ENCODE measurements at regions not wholly inside any gene's neighbourhood (a gene's known extent, or its start where the extent isn't known, plus 50 kb on each side); places are given as distances from the start of the nearest gene placed in this dataset.

DNA sequence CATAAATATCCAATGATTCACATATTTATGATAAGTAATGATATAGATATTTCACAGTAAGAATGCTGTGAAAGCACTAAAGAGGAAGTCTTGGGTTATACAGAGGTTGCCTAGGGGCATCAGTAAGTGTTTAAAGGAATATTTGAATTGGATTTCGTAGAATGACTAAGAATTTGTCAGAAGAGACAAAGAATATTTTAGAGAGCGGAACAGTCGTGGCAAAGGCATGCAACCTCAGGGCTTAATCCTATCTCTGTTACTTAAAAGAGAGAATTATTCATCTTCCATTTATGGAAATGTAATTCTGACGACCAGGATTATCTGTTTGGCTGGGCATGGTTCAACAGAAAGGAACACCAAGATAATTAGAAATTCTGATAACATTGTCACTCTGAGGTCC, 171.9 kb upstream of the NR5A2 start:
- no peak for DNase-seq (ENCODE audit: low read depth)

DNA sequence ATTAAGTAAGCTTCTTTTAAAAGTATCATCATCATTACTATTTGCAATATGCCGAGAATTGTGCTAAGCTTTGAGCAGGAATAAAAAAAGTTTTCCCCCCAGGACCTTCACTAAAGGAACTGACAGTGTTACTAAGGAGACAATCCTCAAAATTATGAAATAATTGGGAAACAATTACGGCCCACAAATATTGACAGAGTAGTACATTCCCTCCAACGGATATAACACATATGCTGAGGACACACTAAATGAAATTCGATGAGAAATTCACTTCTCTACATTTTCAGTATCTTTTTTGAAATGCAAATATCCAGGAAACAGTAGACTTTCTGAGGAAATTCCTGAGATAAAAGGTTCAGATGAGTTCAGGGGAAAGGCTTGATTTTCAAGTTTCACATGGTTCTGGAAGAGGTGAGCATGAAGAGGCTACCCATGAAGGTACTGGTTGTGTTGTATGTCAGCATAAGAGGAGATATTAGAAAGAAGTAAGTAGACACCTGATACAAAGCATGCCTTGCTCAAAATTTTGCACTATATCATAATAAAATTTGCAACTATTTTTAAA, 171.2 kb upstream of the NR5A2 start:
- no peak for DNase-seq (ENCODE audit: low read depth)

DNA sequence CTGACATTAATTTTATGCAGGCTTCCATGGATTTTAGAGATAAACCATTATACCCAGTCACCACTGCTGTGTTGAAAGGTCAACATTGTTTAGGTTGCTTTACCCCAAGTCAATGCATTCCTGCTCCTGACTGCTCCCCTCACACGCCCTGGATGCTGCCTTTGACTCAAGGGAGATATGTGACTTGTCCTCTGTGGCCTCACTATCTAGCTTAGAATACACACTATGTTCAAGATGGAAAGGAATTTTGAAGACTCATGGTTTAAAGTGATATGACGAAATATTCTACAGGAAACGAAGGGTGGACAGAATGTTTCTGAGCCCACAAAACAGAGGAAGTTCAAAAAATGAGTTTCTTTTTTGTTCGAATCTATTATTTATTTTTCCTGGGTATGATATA, 170.4 kb upstream of the NR5A2 start:
- DNase-seq (ENCODE audit: low read depth): no peak

DNA sequence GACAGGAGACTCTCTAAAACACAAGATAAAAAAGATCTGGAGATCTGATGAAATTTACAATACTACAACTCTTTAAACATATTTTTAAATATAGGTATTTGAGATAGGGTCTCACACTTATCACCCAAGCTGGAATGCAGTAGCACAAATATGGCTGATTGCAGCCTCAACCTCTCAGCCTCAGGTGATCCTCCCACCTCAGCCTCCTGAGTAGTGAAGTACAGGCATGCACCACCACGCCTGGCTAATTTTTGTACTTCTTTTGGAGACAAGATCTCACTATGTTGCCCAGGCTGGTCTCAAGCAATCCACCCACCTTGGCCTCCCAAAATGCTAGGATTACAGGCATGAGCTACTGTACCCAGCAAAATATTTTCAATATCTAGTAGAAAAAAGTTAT, 170.0 kb upstream of the NR5A2 start:
- no peak for DNase-seq (ENCODE audit: low read depth)

DNA sequence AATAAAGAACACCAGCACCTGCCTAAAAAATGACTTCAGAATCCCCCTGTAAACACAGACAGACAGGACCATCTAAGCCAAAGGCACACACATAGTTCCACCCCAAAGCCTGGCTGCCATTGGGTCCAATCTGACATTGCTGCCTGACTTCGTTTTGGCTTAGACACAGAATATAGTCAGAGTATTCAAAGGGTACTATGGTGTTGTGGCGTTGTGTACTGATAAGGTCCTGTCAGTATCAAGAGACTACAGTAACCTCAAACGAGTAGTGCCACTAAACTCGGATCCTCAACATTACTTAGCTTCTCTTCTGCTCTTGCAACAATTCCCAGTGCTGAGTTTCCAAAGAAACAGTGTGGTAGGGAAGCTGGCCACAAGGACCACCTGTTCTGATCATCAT, 169.3 kb upstream of the NR5A2 start:
- no peak for DNase-seq (ENCODE audit: low read depth)

DNA sequence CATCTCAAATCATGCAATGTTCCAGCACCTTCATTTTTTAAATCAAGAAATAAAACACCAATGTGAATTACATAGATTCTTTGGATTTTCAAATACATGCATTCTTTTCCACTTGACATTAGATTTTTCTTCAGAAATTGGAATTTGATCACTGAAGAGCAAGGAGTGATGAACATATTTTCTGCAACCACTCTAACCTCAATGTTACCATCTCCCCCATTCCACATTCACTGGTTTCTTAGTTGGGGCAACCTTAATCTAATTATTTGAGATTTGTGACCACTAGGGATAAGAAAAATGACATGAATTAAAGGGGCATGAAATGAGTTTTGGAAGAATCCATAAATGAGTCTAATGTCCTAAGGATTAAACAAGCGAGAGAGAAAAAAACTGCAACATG, 168.7 kb upstream of the NR5A2 start:
- no peak for DNase-seq (ENCODE audit: low read depth)

DNA sequence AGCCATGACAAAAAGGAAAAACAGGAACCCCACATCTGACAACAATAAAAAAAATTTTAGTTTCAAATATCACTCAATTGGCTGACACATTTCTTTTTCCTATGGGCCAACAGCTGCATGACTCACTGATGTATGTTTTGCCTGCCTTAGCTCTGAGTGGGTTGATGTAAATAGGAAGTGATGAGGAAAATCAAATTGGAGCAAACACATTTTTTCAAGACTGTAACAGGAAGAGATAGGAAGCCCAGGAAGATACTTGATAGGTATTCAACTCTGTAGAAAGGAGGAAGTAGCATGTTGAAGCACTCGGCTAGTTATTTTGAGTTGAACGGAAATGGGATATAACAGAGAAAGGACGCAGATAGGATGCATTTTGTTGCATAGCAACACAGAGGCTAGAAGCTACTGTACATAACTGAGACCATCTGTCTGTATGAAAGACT, 168.0 kb upstream of the NR5A2 start:
- no peak for DNase-seq (ENCODE audit: low read depth)

DNA sequence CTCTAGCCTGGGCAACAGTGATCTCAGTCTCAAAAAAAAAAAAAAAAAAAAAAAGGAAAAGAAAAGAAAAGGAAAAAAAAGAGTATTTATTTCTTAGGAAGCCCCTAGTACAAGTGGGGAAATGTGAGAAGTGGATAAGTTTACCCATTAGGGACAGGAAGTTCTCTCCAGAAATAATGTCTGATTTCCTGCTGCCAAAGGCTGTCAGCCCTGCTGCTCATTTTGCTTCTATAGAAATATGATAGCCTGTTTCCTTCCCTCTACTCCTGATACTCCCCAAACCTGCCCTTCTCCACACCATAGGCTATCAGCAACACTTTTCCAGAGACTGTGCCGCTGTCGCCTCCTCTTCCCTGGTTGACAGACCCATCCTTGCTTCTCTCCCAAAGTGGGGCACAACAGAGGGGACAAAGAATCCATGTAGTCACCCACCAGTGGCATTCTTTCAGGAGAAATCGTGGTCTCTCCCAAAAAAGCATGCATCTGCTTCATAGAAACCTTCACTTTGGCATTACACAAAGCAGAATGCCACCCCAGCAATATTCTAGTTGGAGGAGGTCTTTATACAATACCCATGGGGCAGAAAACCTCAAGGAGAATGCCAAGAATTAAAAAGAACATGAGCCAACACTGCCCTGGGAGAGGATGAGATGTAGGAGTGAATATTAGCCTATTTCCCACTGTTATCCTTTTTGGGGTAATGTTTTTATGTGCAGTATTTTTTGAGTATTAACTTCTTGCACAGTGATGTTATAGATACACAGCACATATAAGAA, 166.3 kb upstream of the NR5A2 start:
- DNase-seq (ENCODE audit: low read depth): no peak

DNA sequence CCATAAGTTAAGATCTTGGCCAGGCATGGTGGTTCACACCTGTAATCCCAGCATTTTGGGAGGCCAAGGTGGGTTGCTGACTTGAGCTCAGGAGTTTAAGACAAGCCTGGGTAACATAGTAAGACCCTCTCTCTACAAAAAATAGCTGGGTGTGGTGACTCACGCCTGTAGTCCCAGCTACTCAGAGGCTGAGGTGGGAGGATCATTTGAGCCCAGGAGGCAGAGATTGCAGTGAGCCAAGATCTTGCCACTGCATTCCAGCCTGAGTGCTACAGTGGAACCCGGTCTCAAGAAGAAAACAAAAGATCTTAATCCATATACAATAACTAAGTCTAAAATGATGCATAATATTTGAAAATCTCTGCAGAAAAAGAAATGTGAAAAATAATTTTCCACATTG, 165.5 kb upstream of the NR5A2 start:
- no peak for DNase-seq (ENCODE audit: low read depth)

DNA sequence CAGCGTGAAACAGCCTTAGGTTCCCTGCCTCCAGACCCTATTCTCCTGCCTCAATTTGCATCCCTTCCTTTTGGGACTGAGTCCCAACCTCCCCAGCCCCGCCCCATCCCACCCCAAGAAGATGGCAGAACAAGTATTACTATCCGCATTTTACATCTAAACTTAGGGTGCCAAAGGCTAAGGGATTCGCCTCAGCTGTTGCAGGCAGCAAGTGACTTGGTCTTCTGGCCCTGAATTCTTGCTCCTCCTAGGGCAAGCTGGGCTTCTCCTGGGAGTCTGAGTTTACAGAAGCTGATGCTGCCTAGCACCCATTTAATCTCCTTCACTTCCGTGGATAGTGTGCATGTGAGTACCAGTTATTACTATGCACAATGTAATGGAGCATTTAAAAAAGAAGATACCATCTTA, 161.3 kb upstream of the NR5A2 start:
- no peak for DNase-seq (ENCODE audit: low read depth)

DNA sequence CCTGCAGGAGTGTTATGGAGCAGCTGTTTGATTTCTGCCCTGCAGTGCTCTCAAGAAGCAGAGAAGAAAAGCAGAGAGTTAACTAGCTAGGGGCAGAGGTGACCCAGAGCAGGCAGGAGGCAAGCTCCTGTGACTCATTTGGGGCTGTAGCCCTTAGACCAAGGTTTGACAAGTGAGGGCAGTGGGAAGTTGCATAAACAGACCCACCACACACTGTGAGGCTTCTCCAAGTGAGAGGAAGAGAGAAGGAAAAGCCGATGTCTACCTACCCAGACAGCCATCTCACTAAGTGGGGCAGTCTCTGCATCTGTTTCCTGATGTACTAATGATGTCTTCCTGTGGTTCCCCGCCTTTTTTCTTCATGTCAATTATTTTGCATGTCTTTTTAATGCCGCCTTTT, 159.9 kb upstream of the NR5A2 start:
- DNase-seq (ENCODE audit: low read depth): no peak

DNA sequence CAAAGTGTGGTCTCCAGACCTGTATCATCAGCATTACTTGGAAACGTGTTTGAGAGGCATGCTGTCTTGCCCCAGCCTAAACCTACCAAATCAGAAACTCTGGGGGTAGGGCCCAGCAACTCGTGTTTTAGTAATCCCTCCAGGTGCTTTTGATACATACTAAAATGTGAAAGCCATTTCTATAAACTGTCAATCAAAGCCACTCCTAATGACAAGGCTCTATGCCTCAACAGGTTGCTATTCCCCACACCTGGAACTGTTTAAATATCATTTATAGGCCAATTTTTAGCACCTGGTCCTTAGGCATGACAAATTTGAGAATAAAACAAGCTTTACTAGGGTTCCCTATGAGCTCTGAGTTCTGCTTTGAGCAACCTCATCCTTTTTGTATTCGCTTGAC, 158.7 kb upstream of the NR5A2 start:
- no peak for DNase-seq (ENCODE audit: low read depth)

DNA sequence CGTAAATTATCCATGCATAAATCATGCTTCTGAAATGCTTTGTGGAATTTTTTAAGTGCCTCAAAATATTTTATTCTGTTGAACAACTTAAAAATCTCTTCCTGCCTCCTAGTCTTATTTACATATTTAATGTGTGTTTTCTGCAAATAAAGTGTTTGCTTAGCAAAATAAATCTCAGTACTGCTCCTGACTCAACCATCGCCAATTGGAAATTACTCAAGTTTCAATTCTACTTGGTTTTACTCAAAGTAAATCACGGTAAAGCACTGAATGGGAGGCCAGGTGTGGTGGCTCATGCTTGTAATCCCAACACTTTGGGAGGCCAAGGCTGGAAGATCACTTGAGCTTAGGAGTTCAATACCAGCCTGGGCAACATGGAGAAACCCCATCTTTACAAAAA, 152.2 kb upstream of the NR5A2 start:
- DNase-seq (ENCODE audit: low read depth): no peak

DNA sequence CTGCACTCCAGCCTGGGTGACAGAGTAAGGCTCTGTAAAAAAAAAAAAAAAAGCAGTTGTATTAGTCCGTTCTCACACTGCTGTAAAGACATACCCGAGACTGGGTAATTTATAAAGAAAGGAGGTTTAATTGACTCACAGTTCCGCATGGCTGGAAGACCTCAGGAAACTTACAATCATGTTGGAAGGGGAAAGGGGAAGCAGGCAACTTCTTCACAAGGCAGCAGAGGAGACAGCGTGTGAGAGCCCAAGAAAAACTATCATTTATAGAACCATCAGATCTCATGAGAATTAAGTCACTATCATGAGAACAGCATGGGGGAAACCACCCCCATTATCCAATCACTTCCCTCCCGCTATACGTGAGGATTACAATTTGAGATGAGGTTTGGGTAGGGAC, 151.7 kb upstream of the NR5A2 start:
- no peak for DNase-seq (ENCODE audit: low read depth)

DNA sequence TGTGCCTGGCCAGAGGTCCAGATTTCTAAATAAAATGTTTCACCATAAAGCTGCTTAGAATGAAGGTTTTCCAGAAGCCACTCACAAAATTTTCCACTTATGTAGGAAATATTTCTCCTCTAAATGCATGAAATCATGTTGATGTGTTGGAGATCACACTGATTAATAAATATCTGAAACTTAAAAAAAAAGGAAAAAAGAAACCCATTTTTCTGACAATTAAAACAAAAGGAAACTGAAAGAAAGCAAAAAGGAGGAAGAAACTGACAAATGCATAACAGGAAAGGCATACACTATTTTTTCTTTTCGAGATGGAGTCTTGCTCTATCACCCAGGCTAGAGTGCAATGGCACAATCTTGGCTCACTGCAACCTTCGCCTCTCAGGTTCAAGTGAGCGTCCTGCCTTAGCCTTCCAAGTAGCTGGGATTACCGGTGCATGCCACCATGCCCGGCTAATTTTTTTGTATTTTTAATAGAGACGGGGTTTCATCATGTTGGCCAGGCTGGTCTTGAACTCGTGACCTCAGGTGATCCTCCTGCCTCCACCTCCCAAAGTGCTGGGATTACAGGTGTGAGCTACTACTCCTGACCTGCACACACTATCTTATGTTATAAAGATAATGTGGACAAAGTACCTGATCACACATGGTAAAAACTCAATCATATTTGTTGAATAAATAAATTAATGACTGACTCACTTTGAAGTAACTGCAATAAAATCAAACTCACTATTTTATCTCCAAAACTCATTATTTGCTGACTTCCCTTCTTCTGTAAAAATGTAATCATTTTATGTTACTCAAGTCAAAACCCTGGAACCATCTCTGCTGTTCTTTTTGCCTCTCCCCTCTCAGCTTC, 149.8 kb upstream of the NR5A2 start:
- no peak for DNase-seq (ENCODE audit: low read depth)

DNA sequence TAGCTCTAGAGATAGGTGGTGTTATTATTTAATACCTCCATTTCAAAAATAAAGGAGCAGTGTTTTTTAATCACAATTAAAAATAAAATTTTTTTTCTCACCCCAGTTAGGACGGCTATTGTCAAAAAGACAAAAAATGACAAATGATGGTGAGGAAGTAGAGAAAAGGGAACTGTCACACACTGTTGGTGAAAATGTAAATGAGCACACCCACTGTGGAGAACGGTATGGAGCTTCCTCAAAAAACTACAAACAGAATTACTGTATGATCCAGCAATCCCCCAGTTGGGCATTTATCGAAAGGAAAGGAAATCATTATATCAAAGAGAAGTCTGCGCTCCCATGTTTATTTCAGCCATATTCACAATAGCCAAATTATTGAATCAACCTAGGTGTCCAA, 148.7 kb upstream of the NR5A2 start:
- no peak for DNase-seq (ENCODE audit: low read depth)

DNA sequence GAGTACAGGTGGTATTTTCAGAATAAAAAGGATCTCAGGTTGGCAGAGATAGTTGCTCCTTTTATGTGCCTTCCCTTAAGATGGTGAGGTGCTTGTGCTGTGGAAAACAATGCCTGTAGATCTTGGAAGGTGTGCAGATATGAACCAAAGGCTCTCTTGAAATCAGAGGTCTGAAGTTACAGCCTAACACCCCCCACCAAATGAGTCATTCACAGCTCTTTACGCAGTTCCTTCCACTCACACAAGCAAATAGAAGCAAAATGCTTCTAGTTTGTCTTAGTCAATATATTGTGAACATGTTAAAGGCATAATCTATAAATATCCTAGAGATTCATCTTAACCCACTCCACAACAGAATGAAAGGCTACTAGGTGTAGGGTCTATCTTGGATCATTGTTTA, 128.9 kb upstream of the NR5A2 start:
- DNase-seq (ENCODE audit: low read depth): no peak

DNA sequence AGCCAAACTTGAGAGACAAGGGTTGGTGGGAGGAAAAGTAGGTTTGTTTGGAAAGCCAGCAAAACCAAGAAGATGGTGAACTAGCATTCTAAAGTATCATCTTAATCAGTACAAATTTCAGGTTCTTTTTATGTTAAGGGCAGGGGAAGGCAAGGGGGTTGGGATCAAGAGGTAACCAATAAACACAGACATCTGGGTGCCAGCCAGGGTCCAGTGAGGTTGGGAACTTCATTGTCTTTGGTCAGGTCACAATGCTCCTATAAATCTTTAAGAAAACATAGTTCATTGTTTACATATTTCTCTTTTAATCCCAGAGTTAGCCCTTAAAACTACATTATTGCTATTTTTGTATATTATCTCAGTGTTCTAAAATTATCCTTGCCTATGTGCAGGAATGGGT, 126.2 kb upstream of the NR5A2 start:
- DNase-seq (ENCODE audit: low read depth): no peak

DNA sequence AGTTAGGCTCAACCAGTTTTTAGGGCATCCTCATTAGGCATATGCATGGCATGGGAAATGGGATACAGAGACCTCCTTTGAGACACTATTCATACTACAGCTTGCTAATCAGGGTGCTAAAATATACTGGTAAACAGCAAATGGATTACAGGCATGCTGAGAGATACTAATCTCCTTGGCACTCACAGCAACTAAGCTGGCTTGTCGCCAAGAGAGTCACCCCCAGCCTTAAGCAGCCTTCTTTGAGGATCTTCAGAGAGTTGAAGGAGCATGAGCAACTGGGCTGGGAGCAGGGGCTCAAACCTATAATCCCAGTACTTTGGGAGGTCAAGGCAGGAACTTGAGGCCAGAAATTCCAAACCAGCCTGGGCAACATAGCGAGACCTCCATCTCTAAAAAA, 120.1 kb upstream of the NR5A2 start:
- no peak for DNase-seq (ENCODE audit: low read depth)

DNA sequence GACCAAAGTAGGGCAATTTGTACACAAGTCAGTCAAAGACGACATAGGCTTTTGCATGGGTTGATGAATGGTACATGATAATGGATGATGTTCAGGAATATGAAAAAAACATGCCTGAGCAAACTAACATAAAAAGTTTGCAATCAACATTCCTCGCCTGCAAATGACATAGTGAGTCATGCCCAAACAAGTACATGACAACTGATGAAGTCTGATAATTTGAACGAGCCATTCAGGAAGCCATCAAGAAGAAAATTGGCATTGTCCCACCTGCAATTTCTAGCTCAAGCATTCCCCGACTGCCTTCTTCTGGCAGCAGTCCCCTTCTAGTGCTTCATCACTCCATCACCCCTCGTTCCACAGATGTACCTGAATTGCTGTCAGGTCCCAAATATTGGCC, 118.4 kb upstream of the NR5A2 start:
- DNase-seq (ENCODE audit: low read depth): no peak

DNA sequence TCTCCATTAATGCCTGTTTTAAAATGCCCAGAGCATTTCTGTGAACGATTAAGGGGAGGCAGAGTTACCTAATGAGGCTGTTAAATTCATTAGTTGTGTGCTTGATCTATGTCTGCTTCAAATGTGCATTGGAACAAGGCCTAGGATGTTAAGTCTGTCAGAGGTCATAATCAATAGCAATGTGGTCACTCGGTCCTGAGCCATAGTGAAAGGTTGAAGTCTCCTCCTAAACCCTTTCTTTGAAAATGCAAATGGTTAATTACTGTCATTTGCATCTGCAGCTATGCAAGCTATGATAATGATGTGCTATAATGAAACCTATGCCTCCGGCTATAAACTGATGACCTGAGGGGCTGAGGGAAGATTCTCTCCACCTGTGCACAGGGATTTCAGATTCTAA, 114.2 kb upstream of the NR5A2 start:
- DNase-seq (ENCODE audit: low read depth): no peak

DNA sequence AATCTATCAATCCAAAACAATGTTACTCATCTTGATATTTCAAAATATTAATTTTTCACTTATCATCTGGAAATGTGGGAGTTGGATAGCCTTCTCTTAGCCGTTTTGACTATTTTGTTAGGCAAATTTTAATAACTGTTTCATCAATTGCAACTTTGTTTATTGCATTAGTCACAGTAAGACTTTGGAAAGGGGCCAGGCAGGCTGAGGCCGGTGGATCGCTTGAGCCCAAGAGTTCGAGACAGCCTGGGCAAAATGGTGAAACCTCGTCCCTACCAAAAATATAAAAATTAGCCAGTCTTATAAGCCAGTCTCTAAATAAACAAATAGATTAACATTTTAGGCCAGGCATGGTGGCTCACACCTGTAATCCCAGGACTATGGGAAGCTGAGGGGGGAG, 113.0 kb upstream of the NR5A2 start:
- DNase-seq (ENCODE audit: low read depth): no peak

DNA sequence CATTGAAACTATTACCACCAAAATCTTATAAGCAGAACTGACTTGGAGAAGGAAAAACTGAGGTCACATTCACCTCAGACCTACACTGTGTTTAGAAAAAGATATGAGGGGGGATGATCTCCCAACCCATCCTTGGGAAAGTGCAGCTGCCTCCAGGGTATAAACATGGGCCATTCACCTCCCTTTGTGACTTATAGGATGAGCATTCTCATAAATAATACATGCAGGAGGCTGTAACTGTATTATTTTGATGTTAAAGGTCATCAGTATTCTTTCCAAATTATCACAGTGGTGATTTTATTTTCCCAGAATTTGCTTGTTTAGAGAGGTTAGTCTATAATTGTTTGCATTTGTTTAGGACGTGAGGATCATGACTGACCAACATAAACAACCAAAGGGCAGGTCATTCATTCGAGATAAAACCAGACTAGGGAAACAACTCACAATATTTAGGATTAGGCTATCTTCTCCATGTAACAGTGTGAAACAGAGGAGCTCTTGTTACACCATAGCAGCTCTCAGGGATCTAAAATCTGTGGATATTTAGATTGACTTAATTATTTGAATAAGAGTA, 109.2 kb upstream of the NR5A2 start:
- no peak for DNase-seq (ENCODE audit: low read depth)

Data from activated T-cell treated with anti-CD3 and anti-CD28 coated beads for 48 hours (primary cell).